Stimulated activated naive CD8-positive, alpha-beta T cell treated with anti-CD3 and anti-CD28 coated beads, Interleukin-15, amount 100 ng/mL, for 72 hours (primary cell): ENCODE measurements at regions not wholly inside any gene's neighbourhood (a gene's known extent, or its start where the extent isn't known, plus 50 kb on each side); places are given as distances from the start of the nearest gene placed in this dataset.
"Not testable (repeated sequence)": the region's sequence is repeated elsewhere in the genome, so short reads cannot be mapped to it uniquely, and the experiment has no call there.

Experiments used
- ATAC-seq: fragments of 150-1000 bp; cut with Tn5 transposase; 2 replicates; pipeline ENCODE4 v1.10.0; 2021; ENCODE audit warnings: mild to moderate bottlenecking, moderate library complexity
- DNase-seq, 2 donors: peaks; one replicate each; pipeline ENCODE4 v3.0.0; 2021 to 2022
- H3K27ac Mint-ChIP-seq, 2 donors: one replicate each; pipeline ENCODE4 v1.8.0; 2022; ENCODE audit warnings: mild to moderate bottlenecking in 2 of 2, mixed read lengths in 2 of 2, moderate library complexity in 2 of 2
- H3K27me3 Mint-ChIP-seq: one replicate; pipeline ENCODE4 v1.8.0; 2022; ENCODE audit warnings: mixed read lengths
- H3K4me1 Mint-ChIP-seq: one replicate; pipeline ENCODE4 v1.8.0; 2022; ENCODE audit warnings: mild to moderate bottlenecking, mixed read lengths
- H3K4me3 Mint-ChIP-seq, 2 donors: one replicate each; pipeline ENCODE4 v1.8.0; 2022; ENCODE audit warnings: mild to moderate bottlenecking in 2 of 2, mixed read lengths in 2 of 2, moderate library complexity in 1 of 2
- H3K9me3 Mint-ChIP-seq, 2 donors: one replicate each; pipeline ENCODE4 v1.8.0; 2022; ENCODE audit warnings: mixed read lengths in 2 of 2

GRCh38 chr2:163173591-163173990, 335.0 kb upstream of the KCNH7 start:
- no peaks in the 10 kb centered on the region for H3K27me3 Mint-ChIP-seq
- H3K9me3 Mint-ChIP-seq: no peaks in the 10 kb centered on the region
- DNase-seq (no peak), ATAC-seq (no peak)
- H3K4me3 Mint-ChIP-seq: no peak overlapping the region
- no peak overlapping the region for H3K27ac Mint-ChIP-seq
- H3K4me1 Mint-ChIP-seq: no peaks in the 10 kb centered on the region

GRCh38 chr2:163171786-163172530, 333.4 kb upstream of the KCNH7 start:
- no peak overlapping the region for H3K4me3 Mint-ChIP-seq
- ATAC-seq (no peak), DNase-seq (no peak)
- H3K4me1 Mint-ChIP-seq: no peaks in the 10 kb centered on the region
- no peak overlapping the region for H3K27ac Mint-ChIP-seq
- no peaks in the 10 kb centered on the region for H3K27me3 Mint-ChIP-seq
- H3K9me3 Mint-ChIP-seq: no peaks in the 10 kb centered on the region

GRCh38 chr2:163157891-163158496, 319.4 kb upstream of the KCNH7 start:
- no peaks in the 10 kb centered on the region for H3K4me1 Mint-ChIP-seq
- no peak for DNase-seq
- H3K27me3 Mint-ChIP-seq: no peaks in the 10 kb centered on the region
- H3K27ac Mint-ChIP-seq: no peak overlapping the region
- H3K4me3 Mint-ChIP-seq: no peak overlapping the region
- no peaks in the 10 kb centered on the region for H3K9me3 Mint-ChIP-seq
- no peak for ATAC-seq

GRCh38 chr2:163157411-163157810, 318.8 kb upstream of the KCNH7 start:
- H3K4me1 Mint-ChIP-seq: no peaks in the 10 kb centered on the region
- H3K27me3 Mint-ChIP-seq: no peaks in the 10 kb centered on the region
- H3K9me3 Mint-ChIP-seq: peaks cover 0 to under 1% of the 10 kb centered on the region in 2 donors
- H3K4me3 Mint-ChIP-seq: no peak overlapping the region
- no peak overlapping the region for H3K27ac Mint-ChIP-seq
- no peak for ATAC-seq
- no peak for DNase-seq

- Mint-ChIP-seq H3K27ac (no peak overlapping the region), H3K9me3 (peaks cover 0 to 8% of the 10 kb centered on the region in 2 donors), H3K27me3 (no peaks in the 10 kb centered on the region), H3K4me3 (no peak overlapping the region), H3K4me1 (no peaks in the 10 kb centered on the region)
- DNase-seq: no peak
- ATAC-seq: no peak
Measured at GRCh38 chr2:163155925-163156324, 317.4 kb upstream of the KCNH7 start.

- Mint-ChIP-seq H3K27me3 (no peaks in the 10 kb centered on the region), H3K9me3 (peaks cover 0 to 8% of the 10 kb centered on the region in 2 donors), H3K27ac (no peak overlapping the region), H3K4me1 (no peaks in the 10 kb centered on the region), H3K4me3 (no peak overlapping the region)
- DNase-seq (no peak), ATAC-seq (no peak)
Measured at GRCh38 chr2:163155279-163155883, 316.8 kb upstream of the KCNH7 start.

- H3K27ac Mint-ChIP-seq: no peak overlapping the region
- peaks cover 5 to 7% of the 10 kb centered on the region in 2 donors for H3K9me3 Mint-ChIP-seq
- ATAC-seq (no peak), DNase-seq (no peak)
- no peaks in the 10 kb centered on the region for H3K4me1 Mint-ChIP-seq
- no peaks in the 10 kb centered on the region for H3K27me3 Mint-ChIP-seq
- no peak overlapping the region for H3K4me3 Mint-ChIP-seq
Measured at GRCh38 chr2:163142618-163143017, 304.1 kb upstream of the KCNH7 start.

- Mint-ChIP-seq H3K4me1 (no peaks in the 10 kb centered on the region), H3K4me3 (no peak overlapping the region), H3K9me3 (peaks cover 5 to 7% of the 10 kb centered on the region in 2 donors), H3K27ac (no peak overlapping the region), H3K27me3 (no peaks in the 10 kb centered on the region)
- DNase-seq (no peak), ATAC-seq (no peak)
Measured at GRCh38 chr2:163138947-163139346, 300.4 kb upstream of the KCNH7 start.

- no peak for ATAC-seq
- DNase-seq: no peak
- H3K27ac Mint-ChIP-seq: no peak overlapping the region
- no peaks in the 10 kb centered on the region for H3K27me3 Mint-ChIP-seq
- no peak overlapping the region for H3K4me3 Mint-ChIP-seq
- H3K9me3 Mint-ChIP-seq: peaks cover 5 to 7% of the 10 kb centered on the region in 2 donors
- no peaks in the 10 kb centered on the region for H3K4me1 Mint-ChIP-seq
Measured at GRCh38 chr2:163135256-163135655, 296.7 kb upstream of the KCNH7 start.

GRCh38 chr2:163133602-163134001, 295.0 kb upstream of the KCNH7 start:
- Mint-ChIP-seq H3K27me3 (no peaks in the 10 kb centered on the region), H3K4me3 (no peak overlapping the region), H3K9me3 (peaks cover 3 to 5% of the 10 kb centered on the region in 2 donors), H3K4me1 (no peaks in the 10 kb centered on the region), H3K27ac (no peak overlapping the region)
- ATAC-seq: no peak
- no peak for DNase-seq

GRCh38 chr2:163132850-163133249, 294.3 kb upstream of the KCNH7 start:
- ATAC-seq: no peak

GRCh38 chr2:163132207-163132606, 293.6 kb upstream of the KCNH7 start:
- not testable (repeated sequence) for ATAC-seq, DNase-seq, H3K4me3 Mint-ChIP-seq, H3K27ac Mint-ChIP-seq, H3K4me1 Mint-ChIP-seq, H3K27me3 Mint-ChIP-seq, H3K9me3 Mint-ChIP-seq

More at GRCh38 chr2:163132850-163133249, 294.3 kb upstream of the KCNH7 start:
- H3K9me3 Mint-ChIP-seq: peaks cover 0 to 4% of the 10 kb centered on the region in 2 donors
- DNase-seq: no peak
- H3K27me3 Mint-ChIP-seq: no peaks in the 10 kb centered on the region
- no peak overlapping the region for H3K27ac Mint-ChIP-seq
- H3K4me1 Mint-ChIP-seq: no peaks in the 10 kb centered on the region
- no peak overlapping the region for H3K4me3 Mint-ChIP-seq

- no peaks in the 10 kb centered on the region for H3K4me1 Mint-ChIP-seq
- no peaks in the 10 kb centered on the region for H3K27me3 Mint-ChIP-seq
- no peaks in the 10 kb centered on the region for H3K9me3 Mint-ChIP-seq
- DNase-seq (no peak), ATAC-seq (no peak)
- no peak overlapping the region for H3K4me3 Mint-ChIP-seq
- H3K27ac Mint-ChIP-seq: no peak overlapping the region
Measured at GRCh38 chr2:163123526-163123925, 285.0 kb upstream of the KCNH7 start.

- H3K4me3 Mint-ChIP-seq: no peak overlapping the region
- H3K27ac Mint-ChIP-seq: no peak overlapping the region
- H3K27me3 Mint-ChIP-seq: no peaks in the 10 kb centered on the region
- ATAC-seq (no peak), DNase-seq (no peak)
- no peaks in the 10 kb centered on the region for H3K4me1 Mint-ChIP-seq
- H3K9me3 Mint-ChIP-seq: no peaks in the 10 kb centered on the region
Measured at GRCh38 chr2:163122257-163122656, 283.7 kb upstream of the KCNH7 start.

GRCh38 chr2:163121483-163121882, 282.9 kb upstream of the KCNH7 start:
- Mint-ChIP-seq H3K4me1 (no peaks in the 10 kb centered on the region), H3K9me3 (no peaks in the 10 kb centered on the region), H3K27ac (no peak overlapping the region), H3K27me3 (no peaks in the 10 kb centered on the region), H3K4me3 (no peak overlapping the region)
- ATAC-seq (no peak), DNase-seq (no peak)

- Mint-ChIP-seq H3K4me1 (no peaks in the 10 kb centered on the region), H3K9me3 (no peaks in the 10 kb centered on the region), H3K27me3 (no peaks in the 10 kb centered on the region), H3K27ac (no peak overlapping the region), H3K4me3 (no peak overlapping the region)
- no peak for DNase-seq
- no peak for ATAC-seq
Measured at GRCh38 chr2:163119966-163120365, 281.4 kb upstream of the KCNH7 start.
